ENCODE measurements at regions not wholly inside any gene's neighbourhood (a gene's known extent, or its start where the extent isn't known, plus 50 kb on each side); places are given as distances from the start of the nearest gene placed in this dataset.

DNA sequence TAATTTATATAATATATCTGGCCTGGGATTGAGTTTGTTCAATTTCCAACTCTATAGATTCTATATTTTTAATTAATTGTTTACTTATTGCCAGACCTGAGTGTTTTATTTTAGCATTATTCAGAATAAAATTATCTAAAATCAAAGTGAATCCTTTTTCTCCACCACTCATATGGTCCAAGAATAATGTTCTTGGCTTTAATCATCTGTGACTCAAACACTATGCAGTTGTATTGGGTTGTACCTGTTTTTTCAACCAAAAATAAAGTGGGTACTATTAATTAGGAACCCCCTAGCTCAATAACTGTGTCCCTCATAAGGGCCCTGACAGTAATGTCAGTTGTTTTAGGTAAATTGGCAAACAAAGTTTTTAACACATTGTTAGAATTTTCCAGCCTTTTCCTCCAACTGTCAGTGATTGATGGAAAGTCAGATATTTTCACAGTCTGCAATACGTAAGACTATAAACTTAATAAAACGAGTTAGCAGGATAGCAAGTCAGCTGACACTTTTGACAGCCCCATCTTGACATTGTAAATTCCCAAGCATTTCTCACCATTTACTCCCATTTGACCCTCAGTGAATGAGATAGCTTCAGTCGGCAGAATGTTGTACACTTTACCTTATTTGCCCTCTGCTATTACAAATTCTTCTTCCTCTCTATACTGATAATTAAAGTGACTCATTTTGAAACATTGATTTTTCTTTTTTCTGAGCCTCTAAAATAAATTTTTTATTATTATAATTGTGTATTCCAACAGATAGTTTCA is 587.4 kb downstream of the METTL4 start:
- DNase-seq = no peak

DNA sequence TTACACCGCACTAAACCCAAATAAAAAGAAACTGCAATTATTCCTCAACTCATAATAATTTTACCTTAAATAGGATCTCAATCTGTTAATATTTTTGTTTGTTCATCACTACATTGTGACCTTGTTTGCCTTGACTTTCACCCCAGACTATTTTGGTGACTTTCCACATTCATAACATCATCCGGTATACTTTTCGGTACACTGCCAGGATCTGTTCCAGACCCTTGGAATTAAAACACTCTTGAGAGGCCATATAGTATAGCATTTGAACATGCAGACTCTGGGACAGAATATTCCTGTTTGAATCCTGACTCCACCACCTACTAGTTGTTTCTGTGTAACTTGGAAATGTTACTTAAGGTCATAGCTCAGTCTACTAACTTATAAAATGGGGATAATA is 577.4 kb downstream of the METTL4 start:
- no peak for DNase-seq

DNA sequence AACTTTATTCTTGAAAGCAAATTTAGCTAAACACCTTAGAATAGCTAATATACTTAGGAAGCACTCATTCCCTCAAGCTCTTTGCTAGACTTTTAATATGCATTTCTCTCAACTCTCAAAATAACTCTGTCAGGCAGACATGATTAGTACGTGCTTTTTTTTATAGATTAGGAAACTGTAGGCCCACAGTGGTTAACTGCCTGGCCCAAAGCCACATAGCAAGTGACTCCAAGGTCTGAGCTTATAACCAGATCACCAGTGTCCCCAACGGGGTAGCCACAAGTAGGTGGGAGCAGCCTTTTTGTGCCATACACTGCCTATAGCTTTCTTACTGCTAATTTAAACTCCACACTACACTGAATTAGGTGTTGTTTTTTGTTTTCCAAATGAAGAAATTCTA is 576.8 kb downstream of the METTL4 start:
- no peak for DNase-seq

DNA sequence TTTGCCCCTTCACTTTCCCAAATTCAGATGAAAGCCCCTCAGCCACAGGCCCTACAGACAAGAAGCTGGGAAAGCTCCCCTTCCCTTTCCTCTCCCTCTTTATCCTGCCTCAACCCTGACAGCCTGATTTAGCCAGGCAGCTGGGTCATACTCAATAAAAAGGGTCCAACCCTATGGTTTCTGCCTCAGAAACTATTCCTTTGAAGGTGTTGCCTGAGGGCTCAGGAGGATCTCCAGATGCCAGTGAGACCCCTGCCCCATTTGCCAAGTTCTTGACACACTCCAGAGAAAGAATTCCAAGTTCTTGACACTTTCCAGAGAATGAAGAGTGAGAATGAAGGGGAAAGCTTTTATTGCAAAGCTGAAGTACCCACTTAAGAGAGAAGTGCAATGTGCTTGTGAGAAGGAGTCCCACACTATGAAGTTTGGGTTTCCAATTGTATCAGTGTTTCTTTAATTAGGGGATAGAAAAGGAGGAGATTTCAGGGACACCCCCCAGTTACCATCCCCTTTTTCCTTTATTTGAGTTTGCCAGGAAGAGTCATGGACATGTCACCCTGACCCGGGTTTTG is 576.2 kb downstream of the METTL4 start:
- DNase-seq = no peak

DNA sequence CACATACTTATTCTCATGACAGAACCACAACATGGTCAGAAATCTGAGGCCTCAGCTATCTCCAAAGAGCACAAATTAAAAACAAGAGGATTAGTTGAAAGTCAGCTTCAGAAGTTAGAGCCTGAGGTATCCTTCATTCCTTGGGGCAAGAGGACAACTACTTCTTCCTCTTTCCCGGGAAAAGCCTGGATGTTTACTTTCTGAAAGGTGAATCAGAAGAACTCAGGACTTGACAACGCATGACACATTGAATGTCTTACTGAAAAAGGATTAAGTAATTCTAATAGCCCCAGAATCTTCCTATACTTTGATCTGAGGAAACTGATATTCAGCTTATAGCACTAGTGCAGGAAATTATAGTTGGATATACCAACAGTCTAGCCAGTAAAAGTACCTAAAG is 573.2 kb downstream of the METTL4 start:
- no peak for DNase-seq

DNA sequence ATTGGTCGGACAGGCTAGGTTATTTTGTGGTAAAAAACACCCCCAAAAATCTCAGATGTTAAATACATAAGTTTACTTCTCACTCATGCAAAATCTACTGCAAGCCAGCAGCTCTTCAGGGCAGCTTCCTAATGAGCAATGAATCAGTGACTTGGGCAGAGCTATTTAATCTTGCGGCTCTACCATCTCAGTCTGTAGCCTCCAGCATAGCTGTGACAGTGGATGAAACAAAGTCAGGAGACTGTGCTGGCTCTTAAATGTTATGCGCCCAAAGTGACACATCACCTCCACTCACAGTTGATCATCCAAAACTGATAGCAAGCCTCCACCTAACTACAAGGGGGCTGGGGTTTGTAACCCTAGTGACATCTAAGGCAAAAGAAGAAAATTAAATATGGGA is 571.9 kb downstream of the METTL4 start:
- DNase-seq = no peak

DNA sequence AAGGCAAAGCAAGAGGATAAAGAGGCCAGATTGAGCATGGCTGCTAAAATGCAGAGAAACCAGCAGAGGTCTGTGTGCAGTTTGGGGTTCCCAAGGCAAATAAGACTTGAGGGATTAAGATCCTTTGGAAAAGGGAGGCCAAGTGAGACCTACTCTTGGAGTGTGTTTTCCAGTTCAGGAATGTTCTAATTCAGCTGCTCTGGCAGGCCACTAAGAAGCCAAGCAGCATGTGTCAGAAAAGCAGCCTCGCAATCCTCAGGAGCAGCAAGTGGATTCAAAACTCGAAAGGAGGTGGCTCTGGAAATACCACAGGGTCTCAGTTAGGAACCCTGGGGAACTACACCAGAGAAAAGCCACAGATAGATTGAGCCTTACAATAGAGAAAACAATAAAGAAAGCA is 569.2 kb downstream of the METTL4 start:
- DNase-seq = no peak

DNA sequence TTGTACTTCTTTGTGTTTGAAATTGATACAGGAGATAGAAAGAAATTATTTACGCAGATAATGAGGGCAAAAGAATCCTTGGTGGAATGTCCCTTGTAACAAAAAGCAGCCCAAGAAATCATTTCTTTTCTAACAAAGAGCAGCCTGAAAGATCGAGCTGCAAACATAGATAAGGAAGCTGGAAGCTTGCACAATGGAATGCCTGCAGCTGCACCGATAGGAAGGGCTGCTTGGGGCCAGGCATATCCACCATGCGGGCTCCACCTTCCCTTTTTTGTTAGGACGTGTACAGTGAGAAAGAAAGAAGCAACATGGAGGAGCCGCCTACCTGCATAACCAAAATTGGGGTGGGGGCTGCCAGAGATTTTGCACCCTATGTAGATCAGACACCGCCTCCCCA is 568.7 kb downstream of the METTL4 start:
- no peak for DNase-seq

DNA sequence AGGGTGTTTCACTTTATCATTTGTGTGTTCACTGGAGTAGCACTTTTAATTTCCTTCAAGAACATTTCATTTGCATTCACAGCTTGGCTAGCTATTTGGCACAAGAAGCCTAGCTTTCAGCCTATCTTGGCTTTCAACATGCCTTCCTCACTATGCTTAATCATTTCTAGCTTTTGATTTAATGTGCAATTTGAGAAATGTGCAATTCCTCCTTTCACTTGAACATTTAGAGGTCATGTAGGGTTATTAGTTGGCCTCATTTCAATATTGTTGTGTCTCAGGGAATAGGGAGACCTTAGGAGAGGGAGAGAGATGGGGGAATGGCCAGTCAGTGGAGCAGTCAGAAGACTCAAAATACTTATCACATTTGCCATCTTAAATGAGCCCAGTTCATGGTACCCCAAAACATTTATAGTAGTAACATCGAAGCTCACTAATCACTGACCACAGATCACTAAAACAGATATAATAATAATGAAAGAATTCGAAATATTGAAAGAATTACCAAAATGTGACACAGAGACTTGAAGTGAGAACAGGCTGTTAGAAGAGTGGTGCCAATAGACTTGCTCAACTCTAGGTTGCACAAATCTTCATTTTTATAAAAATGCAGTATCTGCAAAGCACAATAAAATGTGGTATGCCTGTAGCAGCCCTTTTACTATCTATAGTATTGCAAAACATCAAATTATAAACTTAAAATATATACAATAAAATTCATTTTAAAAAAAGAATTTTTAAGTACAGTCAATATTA is 561.2 kb downstream of the METTL4 start:
- DNase-seq = no peak

DNA sequence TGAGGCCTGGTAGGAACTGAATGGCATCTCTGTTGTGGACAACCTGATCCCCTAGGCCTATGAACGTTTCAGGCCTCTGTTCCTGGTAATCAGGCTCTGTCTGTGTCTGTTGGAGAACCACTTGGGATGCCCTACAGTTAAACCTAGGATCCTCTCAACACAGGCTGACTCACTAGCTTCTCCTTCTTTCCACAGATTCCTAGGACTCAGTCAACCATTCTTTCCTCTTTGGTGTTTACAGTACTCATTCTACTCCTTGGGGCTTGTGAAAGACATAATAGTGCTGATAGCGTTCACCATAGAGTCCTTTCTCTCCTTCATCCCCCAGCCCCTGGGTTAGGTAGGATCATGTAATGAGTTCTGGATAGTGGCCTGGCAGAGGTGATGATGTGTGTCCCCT is 544.3 kb downstream of the METTL4 start:
- DNase-seq = no peak

DNA sequence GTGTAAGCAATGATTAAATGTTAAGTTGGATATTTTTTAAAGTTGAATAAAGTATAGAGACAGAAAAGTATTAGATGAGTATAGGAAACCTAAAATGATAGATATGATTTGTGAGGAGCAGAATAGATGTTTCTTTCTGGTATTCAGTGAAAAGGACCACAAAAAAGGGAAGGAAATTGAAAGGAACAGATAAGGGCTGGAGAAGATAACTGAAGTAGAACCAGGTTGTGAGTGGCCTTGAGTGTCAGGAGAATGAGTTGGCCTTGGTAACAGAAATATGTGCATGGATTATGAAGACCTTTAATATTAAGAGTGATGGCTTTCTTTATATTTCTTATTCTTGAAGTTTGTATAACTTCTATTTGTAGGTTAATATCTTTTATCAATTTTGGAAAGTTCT is 543.5 kb downstream of the METTL4 start:
- no peak for DNase-seq

DNA sequence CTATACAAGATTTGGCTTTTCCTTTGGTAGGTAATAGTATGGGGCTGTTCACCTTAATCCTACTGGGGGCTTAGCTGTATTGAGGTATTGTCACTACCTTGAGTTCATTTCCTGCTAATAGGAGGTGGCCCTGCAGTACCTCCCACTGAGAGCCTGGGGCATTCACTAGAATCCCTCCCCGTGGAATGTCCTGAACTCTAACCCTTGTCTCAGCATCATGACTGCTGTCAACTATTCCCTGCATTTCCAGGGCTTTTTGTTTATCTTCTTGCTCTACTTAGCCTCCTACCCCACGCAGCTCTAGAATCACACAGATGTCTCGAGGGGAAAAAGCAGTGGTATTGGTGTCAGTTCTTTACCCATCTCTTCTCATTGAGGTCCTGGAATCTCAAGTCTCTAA is 542.3 kb downstream of the METTL4 start:
- no peak for DNase-seq

DNA sequence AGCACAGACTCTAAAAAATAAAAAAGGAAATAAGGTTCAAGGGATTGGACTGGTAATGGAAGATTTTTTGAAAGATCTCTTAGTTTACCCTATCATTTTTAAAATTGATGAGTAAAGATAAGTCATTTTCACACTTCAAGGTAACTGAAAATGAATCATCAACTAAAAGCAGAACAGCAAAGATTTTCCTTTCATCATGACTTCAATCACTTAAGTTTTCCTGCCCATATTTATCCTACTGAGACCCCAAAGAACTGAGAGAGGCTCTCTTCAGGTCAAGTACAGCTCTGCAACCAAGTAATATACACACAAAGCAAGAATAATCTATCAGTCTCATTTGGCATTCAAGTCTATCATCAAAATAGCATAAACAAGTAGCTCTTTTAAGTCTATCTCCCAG is 540.7 kb downstream of the METTL4 start:
- DNase-seq = no peak

DNA sequence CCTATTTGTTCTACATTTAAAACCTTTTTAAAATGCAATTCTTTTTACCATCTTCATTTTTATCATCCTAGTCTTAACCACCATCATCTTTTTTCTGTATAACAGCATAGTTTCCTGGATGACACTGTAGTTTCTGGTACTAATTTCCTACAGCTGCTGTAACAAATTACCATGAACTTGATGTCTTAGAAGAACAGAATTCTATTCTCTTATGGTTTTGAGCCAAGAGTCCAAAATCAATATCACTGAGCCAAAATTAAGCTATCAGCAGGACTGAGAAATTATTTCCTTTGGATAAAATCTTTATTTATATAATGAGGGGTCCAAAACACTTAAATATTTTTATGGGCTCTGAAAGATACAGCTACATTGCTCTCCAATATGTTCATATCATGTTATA is 539.3 kb downstream of the METTL4 start:
- DNase-seq = no peak

DNA sequence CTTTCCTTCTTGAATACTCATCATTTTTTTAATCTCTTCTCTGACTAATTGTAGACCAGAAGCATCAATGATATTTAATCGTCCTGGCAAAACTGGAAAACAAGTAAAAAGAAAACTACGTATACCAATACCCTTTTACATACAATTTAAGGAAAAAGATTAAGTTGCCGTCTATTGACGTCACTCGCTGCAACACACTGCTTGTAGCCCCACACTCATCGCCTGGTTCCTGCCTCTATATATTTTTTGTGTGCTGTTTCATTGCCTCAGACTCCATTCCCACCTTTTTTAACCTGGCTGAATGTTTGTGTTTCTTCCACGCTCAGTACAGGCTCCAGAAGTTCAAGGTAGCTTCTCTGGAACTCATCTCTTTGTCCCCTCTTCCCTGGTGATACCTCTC is 536.2 kb downstream of the METTL4 start:
- no peak for DNase-seq

DNA sequence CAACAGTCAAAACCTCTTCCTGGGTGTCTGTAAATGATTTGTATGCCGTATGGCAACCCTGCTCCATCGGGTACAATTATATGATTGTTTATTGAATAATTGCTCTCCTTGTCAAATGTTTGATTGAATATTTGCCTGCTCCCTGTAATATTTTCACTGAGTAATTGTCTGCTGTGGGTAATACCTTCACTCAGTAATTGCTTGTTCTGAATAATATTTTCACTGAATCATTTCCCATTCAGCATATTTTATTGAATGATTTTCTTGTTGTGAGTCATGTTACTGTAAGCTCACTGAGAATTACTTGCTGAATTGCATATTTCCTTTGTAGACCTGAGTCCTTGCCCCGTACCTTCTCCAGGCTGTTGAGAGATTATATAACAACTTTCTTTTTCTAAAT is 535.2 kb downstream of the METTL4 start:
- DNase-seq = no peak

DNA sequence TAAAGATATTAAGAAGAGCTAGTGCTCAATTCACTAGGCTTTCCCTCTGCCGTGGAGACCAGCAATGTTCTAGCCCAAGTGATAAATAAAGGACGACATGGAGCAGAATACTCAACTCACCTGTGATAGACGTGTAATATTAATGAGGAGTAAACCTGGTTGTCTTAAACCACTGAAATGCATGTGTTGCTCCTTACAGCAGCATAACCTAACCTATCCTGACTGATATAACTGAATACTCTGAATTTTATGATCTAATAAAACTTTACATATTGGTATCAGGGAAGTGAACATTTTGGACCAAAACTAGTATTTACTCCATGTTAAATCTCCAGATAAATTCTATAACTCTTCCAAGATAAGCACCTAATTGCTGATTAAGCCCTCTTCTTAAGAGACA is 531.0 kb downstream of the METTL4 start:
- no peak for DNase-seq

DNA sequence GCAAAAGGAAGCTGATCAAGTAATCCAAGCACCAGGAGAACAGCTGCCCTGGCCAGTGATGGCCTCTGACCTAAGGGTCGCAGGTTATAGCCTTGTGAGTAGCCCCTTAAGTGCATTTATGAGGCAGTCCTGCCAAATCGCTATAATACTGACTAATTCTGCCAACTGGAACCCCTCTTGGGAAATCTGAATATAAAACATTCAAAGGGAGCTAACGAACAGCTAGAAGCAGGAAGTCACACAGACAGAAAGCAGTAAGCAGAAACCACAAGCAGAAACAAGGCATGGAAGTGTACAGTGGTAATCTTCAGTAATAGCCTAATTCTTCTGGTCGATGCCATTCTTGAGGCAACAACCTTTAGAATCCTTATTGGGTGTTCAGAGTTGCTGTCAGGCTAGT is 521.3 kb downstream of the METTL4 start:
- DNase-seq = no peak

DNA sequence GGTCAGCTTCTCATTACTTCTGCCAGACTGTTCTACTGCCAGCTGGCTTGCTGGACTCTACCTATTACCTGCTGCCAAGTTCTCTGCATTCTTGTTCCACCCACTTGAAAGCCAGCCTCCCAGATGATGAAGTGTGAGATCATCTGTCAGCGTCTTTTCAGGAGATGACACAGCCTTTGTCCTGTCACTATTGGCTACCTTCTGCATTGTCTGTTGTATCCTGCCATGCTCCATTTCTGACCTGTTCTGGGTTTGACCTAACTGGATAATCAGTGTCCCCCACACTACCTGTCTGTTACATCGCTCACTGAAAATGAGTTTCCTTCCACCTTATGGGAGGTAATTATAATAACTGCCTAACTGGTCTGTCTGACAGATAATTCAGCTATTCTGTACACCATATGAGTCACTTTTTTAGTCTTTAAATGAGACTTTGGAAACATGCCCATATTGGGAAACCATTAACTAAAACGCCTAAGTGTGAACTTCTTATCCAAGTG is 520.6 kb downstream of the METTL4 start:
- no peak for DNase-seq

DNA sequence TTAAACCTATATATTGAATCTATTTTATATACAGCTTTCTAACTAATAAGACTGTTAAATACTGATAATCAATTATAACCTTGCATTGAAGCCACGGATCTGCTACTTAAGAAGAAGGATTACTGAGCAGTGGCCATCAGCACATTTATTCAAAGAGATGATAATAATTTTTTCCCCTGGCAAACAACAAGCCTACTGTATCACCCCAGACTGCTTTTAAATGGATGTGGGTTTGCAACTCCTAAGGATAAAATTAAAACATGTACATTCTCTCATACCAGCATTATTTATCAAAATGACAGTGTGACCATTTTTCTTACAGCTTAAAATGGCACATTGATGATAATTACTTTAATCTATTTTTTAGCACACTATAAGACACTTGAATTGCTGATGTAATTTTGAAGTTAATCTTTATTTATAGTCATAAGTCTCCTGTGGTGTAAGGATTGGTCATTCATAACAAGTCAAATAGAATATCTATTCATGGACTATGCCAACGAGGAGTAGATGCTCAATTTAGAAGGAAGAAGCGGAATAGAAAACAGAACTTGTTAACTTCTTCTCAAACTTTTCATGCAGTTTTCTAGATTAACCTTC is 517.7 kb downstream of the METTL4 start:
- no peak for DNase-seq

DNA sequence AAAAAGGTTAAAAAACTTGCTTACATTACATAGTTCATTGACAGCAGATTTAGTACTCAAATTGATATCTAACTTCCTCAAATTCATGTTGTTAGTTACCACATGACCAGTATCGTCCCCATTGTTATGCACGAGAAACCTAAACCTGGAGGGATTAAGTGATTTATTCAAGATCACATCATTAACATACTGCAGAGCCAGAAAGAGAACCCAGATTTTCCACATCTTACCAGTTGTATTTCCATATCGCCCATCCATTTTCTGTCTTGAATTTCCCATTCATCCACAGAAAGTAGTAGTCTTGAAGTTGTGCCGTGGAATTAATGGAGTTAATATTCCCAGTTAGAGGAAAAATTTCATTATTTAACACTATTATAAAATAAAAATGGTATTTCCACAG is 512.0 kb downstream of the METTL4 start:
- DNase-seq = no peak

DNA sequence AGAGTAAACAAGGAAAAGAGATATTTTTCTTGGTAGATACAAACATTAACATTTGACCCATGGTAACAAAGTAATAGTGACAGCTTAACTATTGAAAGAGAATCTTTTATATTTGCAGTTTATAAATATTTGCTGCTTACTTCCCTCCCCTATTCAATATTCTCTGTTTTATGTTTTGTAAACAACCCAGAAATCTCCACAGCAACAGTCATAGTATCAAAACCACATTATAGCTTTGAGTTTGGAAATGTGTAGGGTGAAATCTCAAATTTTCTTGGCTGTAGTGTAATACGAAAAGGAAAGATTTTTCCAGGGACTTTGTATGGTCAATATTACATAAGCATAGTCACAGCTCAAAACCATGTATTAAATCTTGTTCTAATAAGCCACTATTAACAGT is 511.2 kb downstream of the METTL4 start:
- DNase-seq = no peak

DNA sequence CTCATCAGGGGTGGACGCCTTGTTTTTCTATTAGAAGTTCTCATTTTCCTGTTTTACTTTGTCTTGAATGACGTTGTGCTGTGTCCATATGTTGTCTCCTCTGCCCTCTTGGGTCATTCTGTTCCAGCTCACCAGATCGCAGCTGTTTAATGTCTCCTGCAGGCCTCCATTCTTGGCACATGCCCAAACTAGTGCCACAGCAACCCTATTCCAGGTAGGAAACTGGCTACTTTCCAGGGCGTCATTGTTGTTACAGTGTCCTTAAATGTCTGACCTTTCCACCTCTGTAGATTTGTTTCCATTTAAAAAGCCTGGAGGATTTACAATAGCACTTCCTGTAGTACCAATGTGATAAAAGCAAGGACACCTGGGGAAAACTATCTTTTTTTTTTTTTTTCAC is 500.7 kb downstream of the METTL4 start:
- no peak for DNase-seq

DNA sequence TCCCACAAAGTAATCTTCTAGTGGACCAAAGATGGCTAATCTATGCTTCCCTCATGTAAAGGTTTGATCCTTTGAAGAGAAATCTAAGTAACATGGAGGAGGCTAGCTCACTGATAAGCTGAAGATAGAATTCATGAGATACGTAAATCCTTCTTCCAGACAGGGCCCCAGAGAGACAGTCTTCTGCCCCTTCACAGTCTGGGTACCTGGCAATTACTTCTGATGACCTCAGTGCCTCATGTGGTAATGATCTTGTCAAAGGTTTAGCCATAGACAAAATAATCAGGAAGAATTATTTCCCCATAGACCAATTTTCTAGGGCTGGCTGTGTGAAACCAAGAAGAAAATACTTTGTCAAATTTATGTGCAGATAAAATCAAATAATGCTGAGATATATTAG is 495.8 kb downstream of the METTL4 start:
- no peak for DNase-seq
